ENCODE measurements at regions not wholly inside any gene's neighbourhood (a gene's known extent, or its start where the extent isn't known, plus 50 kb on each side); places are given as distances from the start of the nearest gene placed in this dataset.

GRCh38 chr4:136965478-136965877, 566.8 kb downstream of the PCDH18 start:
- TF ChIP-seq, protein P1, sequence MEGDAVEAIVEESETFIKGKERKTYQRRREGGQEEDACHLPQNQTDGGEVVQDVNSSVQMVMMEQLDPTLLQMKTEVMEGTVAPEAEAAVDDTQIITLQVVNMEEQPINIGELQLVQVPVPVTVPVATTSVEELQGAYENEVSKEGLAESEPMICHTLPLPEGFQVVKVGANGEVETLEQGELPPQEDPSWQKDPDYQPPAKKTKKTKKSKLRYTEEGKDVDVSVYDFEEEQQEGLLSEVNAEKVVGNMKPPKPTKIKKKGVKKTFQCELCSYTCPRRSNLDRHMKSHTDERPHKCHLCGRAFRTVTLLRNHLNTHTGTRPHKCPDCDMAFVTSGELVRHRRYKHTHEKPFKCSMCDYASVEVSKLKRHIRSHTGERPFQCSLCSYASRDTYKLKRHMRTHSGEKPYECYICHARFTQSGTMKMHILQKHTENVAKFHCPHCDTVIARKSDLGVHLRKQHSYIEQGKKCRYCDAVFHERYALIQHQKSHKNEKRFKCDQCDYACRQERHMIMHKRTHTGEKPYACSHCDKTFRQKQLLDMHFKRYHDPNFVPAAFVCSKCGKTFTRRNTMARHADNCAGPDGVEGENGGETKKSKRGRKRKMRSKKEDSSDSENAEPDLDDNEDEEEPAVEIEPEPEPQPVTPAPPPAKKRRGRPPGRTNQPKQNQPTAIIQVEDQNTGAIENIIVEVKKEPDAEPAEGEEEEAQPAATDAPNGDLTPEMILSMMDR (IDR thresholded peaks at IDR 0.05; ENCODE audit: low read length): no peak
- no peak for TF ChIP-seq EZH2 (IDR thresholded peaks at IDR 0.05; ENCODE audit: borderline replicate concordance, low read length)

All from OCI-LY1 (cell line).